Vagina (tissue), 2 donors: ENCODE measurements at regions not wholly inside any gene's neighbourhood (a gene's known extent, or its start where the extent isn't known, plus 50 kb on each side); places are given as distances from the start of the nearest gene placed in this dataset.

Source experiments
- DNase-seq, 2 donors: peaks; one replicate each; pipeline ENCODE4 v3.0.0-alpha.2; 2017; ENCODE audit errors: extremely low spot score in 2 of 2
- H3K27ac ChIP-seq: fragments of 200-600 bp; sonication (generic); one replicate; pipeline ENCODE4 v1.5.1; 2019
- H3K27me3 ChIP-seq: fragments of 200-600 bp; sonication (generic); one replicate; pipeline ENCODE4 v1.5.1; 2019
- H3K36me3 ChIP-seq, 2 donors: fragments of 200-600 bp; sonication (generic); one replicate each; pipeline ENCODE4 v1.5.1; 2017 to 2019
- H3K4me1 ChIP-seq: fragments of 200-600 bp; sonication (generic); one replicate; pipeline ENCODE4 v1.5.1; 2019
- H3K4me3 ChIP-seq, 2 donors: fragments of 200-600 bp; sonication (generic); 1 replicate in 1 of 2; 2 replicates in 1 of 2; pipeline ENCODE4 v1.5.1; 2016 to 2019
- H3K9me3 ChIP-seq: fragments of 200-600 bp; sonication (generic); one replicate; pipeline ENCODE4 v1.5.1; 2019
- POLR2A ChIP-seq, 2 donors: fragments of 450-650 bp; IDR thresholded peaks; one replicate each; pipeline ENCODE4 v1.6.1; 2017; ENCODE audit warnings: antibody characterized with exemption in 2 of 2, mild to moderate bottlenecking in 2 of 2, moderate library complexity in 2 of 2
- POLR2AphosphoS5 ChIP-seq, 2 donors: sonication (generic); formaldehyde crosslinking; IDR thresholded peaks; one replicate each; pipeline ENCODE4 v1.9.0; 2017; ENCODE audit warnings: antibody characterized with exemption in 2 of 2, mild to moderate bottlenecking in 2 of 2, low read depth in 1 of 2; ENCODE audit not compliant: insufficient read depth in 1 of 2
- intact Hi-C: fragments of 100-400 bp; cut with DNase I; formaldehyde crosslinking; loops from one replicate; pipeline ENCODE4 v1.15.1; 2023
- TF ChIP-seq, protein P1 (sequence below), 3 experiments: fragments of 450-650 bp in 2 of 3; fragments of 200-600 bp in 1 of 3; sonication (generic) in 1 of 3; IDR thresholded peaks; one replicate each; pipeline ENCODE4 v1.5.1; 2017 to 2019; ENCODE audit warnings: antibody characterized with exemption in 3 of 3, mild to moderate bottlenecking in 2 of 3, moderate library complexity in 2 of 3

DNA sequence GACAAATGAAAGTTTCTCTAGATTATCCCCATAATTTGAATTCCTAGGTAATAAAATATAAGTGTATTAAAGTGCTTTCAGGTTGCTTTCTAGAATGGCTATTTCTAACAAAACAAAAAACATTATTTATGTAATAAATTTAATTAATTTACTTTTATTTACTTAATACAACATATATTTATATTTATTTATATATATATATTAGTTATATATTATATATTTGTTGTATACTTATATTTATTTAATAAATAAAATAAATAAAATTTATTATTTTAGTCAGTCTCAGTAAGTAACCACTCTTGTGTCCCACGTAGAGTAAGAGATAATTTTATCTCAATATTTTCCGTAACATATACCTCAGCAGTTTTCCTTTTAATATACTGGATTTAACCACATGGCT lies 1031.6 kb upstream of the CNTN5 start:
- intact Hi-C loops = no loop called here
- Histone ChIP-seq H3K27me3 (no peaks in the 10 kb centered on the region), H3K4me1 (no peaks in the 10 kb centered on the region), H3K9me3 (no peaks in the 10 kb centered on the region), H3K36me3 (no peaks in the 10 kb centered on the region), H3K4me3 (no peak overlapping the region), H3K27ac (no peak overlapping the region)
- DNase-seq = no peak
- TF ChIP-seq, protein P1, sequence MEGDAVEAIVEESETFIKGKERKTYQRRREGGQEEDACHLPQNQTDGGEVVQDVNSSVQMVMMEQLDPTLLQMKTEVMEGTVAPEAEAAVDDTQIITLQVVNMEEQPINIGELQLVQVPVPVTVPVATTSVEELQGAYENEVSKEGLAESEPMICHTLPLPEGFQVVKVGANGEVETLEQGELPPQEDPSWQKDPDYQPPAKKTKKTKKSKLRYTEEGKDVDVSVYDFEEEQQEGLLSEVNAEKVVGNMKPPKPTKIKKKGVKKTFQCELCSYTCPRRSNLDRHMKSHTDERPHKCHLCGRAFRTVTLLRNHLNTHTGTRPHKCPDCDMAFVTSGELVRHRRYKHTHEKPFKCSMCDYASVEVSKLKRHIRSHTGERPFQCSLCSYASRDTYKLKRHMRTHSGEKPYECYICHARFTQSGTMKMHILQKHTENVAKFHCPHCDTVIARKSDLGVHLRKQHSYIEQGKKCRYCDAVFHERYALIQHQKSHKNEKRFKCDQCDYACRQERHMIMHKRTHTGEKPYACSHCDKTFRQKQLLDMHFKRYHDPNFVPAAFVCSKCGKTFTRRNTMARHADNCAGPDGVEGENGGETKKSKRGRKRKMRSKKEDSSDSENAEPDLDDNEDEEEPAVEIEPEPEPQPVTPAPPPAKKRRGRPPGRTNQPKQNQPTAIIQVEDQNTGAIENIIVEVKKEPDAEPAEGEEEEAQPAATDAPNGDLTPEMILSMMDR (IDR thresholded peaks at IDR 0.05) = no peak
- no peak for TF ChIP-seq POLR2A (IDR thresholded peaks at IDR 0.05)
- no peak for TF ChIP-seq POLR2AphosphoS5 (IDR thresholded peaks at IDR 0.05; ENCODE audit: insufficient read depth in 1 of 2, low read depth in 1 of 2)

DNA sequence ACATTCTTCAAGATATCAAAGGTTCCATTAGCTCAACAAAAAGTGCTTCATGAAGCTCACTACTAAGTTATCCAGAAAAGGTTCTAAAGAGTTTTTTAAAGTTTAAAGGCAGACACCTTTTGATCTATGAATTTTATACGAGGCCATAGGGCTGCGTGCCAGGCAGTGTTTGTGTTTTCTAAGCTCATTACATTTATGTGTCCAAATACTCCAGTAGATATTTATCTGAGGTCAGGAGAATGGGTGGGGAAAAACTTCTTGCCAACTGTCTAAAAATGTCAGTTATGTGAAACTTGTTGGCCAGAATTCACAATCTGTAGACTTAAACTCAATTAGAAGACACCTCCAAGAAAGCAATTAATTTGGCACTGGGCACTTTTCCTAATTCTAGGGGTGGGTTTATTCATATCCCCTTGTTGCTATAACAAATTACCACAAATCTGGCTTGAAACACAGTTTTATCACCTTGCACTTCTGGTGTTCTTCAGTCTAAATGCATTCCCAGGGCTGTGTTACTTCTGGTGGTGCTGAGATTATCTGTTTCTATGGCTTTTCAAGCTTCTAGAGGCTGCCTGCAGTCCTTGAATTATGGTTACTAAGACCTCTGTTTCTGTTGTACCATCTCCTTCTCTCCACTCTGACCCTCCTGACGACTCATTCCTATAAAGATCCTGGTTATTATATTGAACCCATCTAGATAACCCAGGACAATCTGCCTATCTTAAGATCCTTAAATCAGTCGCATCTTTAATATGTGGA lies 1030.4 kb upstream of the CNTN5 start:
- Histone ChIP-seq H3K9me3 (no peaks in the 10 kb centered on the region), H3K4me1 (no peaks in the 10 kb centered on the region), H3K27ac (no peak overlapping the region), H3K36me3 (no peaks in the 10 kb centered on the region), H3K4me3 (no peak overlapping the region), H3K27me3 (no peaks in the 10 kb centered on the region)
- intact Hi-C loops = no loop called here
- no peak for DNase-seq
- TF ChIP-seq POLR2A (IDR thresholded peaks at IDR 0.05) = no peak
- TF ChIP-seq, protein P1 (IDR thresholded peaks at IDR 0.05) = no peak
- no peak for TF ChIP-seq POLR2AphosphoS5 (IDR thresholded peaks at IDR 0.05; ENCODE audit: insufficient read depth in 1 of 2, low read depth in 1 of 2)

DNA sequence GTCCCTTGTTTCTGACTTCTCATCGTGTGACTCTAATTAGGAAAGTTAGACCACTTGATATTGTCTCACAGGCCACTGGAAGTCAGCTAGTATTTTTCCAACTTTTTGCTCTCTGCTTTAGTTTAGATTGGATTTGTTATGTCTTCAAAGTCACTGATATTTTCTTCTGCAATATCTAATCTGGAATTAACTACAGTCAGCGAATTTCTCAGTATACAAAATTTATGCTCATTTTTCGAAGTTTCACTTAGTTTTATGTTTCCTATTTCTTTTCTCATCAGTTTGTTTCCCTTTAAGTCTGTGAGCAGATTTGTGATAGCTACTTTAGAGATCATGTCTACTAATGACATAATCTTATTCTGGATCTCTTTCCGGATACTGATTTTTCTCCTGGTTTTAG lies 1027.2 kb upstream of the CNTN5 start:
- Histone ChIP-seq H3K4me3 (no peak overlapping the region), H3K9me3 (no peaks in the 10 kb centered on the region), H3K27me3 (no peaks in the 10 kb centered on the region), H3K27ac (no peak overlapping the region), H3K4me1 (no peaks in the 10 kb centered on the region), H3K36me3 (no peaks in the 10 kb centered on the region)
- intact Hi-C loops = no loop called here
- DNase-seq = no peak
- TF ChIP-seq POLR2A (IDR thresholded peaks at IDR 0.05) (no peak), POLR2AphosphoS5 (IDR thresholded peaks at IDR 0.05; ENCODE audit: insufficient read depth in 1 of 2, low read depth in 1 of 2) (no peak)

DNA sequence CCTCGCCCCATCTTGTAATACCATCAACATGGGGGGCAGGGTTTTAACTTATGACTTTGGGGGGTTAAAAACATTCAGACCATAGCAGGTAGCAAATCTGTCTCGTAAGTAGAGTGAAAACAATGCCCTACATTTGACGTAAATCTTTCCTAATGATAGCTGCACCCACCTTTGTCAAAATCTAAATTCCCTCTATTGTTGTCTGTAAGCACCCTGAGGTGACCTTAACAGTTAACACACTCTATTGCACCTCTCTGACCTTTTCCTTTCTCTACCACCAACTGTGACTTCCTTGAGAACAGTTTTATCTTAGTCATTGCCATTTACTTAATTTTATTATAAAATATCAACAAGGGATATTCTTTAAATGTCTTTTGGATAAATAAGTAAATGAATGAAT lies 1024.9 kb upstream of the CNTN5 start:
- intact Hi-C loops = no loop called here
- TF ChIP-seq POLR2AphosphoS5 (IDR thresholded peaks at IDR 0.05; ENCODE audit: insufficient read depth in 1 of 2, low read depth in 1 of 2) = no peak
- TF ChIP-seq POLR2A (IDR thresholded peaks at IDR 0.05) = no peak
- no peak overlapping the region for H3K4me3 ChIP-seq
- no peaks in the 10 kb centered on the region for H3K9me3 ChIP-seq
- no peaks in the 10 kb centered on the region for H3K27me3 ChIP-seq
- no peak for DNase-seq
- H3K4me1 ChIP-seq = no peaks in the 10 kb centered on the region
- no peak overlapping the region for H3K27ac ChIP-seq
- no peaks in the 10 kb centered on the region for H3K36me3 ChIP-seq

DNA sequence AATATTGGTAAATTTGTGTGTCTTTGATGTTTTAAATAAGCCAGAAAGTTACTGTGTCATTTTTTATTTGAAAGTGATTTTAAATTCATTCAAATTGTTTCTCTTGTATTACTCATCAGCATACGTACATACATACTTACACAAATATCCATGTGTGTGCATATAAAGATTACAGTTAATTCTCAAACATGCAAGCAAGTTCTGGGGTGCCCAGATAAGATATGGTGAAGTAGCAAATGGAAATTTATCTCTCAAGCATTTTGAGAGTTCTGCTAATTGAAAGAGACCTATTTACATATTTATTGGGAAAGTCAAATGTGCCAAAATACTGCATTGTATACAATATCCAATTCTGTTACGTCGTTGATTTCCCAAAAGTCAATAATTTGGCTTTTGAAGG lies 1024.0 kb upstream of the CNTN5 start:
- H3K9me3 ChIP-seq = no peaks in the 10 kb centered on the region
- DNase-seq = no peak

More for the DNA sequence above, 1024.0 kb upstream of the CNTN5 start:
- intact Hi-C loops = no loop called here
- Histone ChIP-seq H3K4me3 (no peak overlapping the region), H3K36me3 (no peaks in the 10 kb centered on the region), H3K27me3 (no peaks in the 10 kb centered on the region), H3K27ac (no peak overlapping the region), H3K4me1 (no peaks in the 10 kb centered on the region)
- TF ChIP-seq POLR2A (IDR thresholded peaks at IDR 0.05) = no peak
- TF ChIP-seq, protein P1 (IDR thresholded peaks at IDR 0.05) = no peak
- no peak for TF ChIP-seq POLR2AphosphoS5 (IDR thresholded peaks at IDR 0.05; ENCODE audit: insufficient read depth in 1 of 2, low read depth in 1 of 2)
